Gastrocnemius medialis (tissue), 4 donors: ENCODE measurements at regions not wholly inside any gene's neighbourhood (a gene's known extent, or its start where the extent isn't known, plus 50 kb on each side); places are given as distances from the start of the nearest gene placed in this dataset.
"Not testable (repeated sequence)": the region's sequence is repeated elsewhere in the genome, so short reads cannot be mapped to it uniquely, and the experiment has no call there.

Source experiments
- ATAC-seq, 2 donors: fragments of 150-250 bp; one replicate each; pipeline ENCODE4 v1.9.1; 2016
- DNase-seq, 2 donors: peaks; one replicate each; pipeline ENCODE4 v3.0.0-alpha.2; 2019
- H3K27ac ChIP-seq, 4 donors: fragments of 200-600 bp; sonication (generic); 1 replicate in 1 of 4; 2 replicates in 3 of 4; pipeline ENCODE4 v1.5.1; 2016 to 2018; ENCODE audit warnings: mild to moderate bottlenecking in 2 of 4, moderate library complexity in 1 of 4
- H3K27me3 ChIP-seq, 3 donors: fragments of 200-600 bp; sonication (generic) in 2 of 3; 1 replicate in 1 of 3; 2 replicates in 2 of 3; pipeline versions ENCODE4 v1.5.1 to v1.6.0; 2016 to 2019; ENCODE audit warnings: mild to moderate bottlenecking in 1 of 3, moderate library complexity in 1 of 3
- H3K36me3 ChIP-seq, 2 donors: fragments of 200-600 bp; sonication (generic) in 1 of 2; one replicate each; pipeline ENCODE4 v1.5.1; 2017 to 2018
- H3K4me1 ChIP-seq, 2 donors: fragments of 200-600 bp; sonication (generic) in 1 of 2; one replicate each; pipeline ENCODE4 v1.5.1; 2016 to 2017; ENCODE audit warnings: mild to moderate bottlenecking in 2 of 2
- H3K4me3 ChIP-seq, 4 donors: fragments of 200-600 bp; sonication (generic) in 3 of 4; 1 replicate in 1 of 4; 2 replicates in 3 of 4; pipeline ENCODE4 v1.5.1; 2016 to 2019; ENCODE audit warnings: mild to moderate bottlenecking in 2 of 4
- H3K9me3 ChIP-seq, 3 donors: fragments of 200-600 bp; sonication (generic) in 2 of 3; 1 replicate in 1 of 3; 2 replicates in 2 of 3; pipeline ENCODE4 v1.5.1; 2016 to 2019
- CTCF ChIP-seq, 5 experiments: fragments of 450-650 bp in 3 of 5; fragments of 200-600 bp in 2 of 5; sonication (generic) in 2 of 5; IDR thresholded peaks in 4 of 5; conservative IDR thresholded peaks in 1 of 5; 1 replicate in 4 of 5; 2 replicates in 1 of 5; pipeline ENCODE4 v1.5.1; 2016 to 2019; ENCODE audit warnings: antibody characterized with exemption in 5 of 5, mild to moderate bottlenecking in 3 of 5, moderate library complexity in 3 of 5
- POLR2A ChIP-seq, 2 donors: fragments of 450-650 bp; IDR thresholded peaks; one replicate each; pipeline ENCODE4 v1.6.1; 2017; ENCODE audit warnings: antibody characterized with exemption in 2 of 2, mild to moderate bottlenecking in 2 of 2, moderate library complexity in 2 of 2
- in situ Hi-C, 4 donors: fragments of 200-750 bp; cut with MboI; loops; one replicate each; pipeline versions ENCODE4 v1.15.0 to v1.8.0; 2017; ENCODE audit warnings: low sequenced_read_pairs in 4 of 4
- intact Hi-C: fragments of 100-400 bp; cut with DNase I; formaldehyde crosslinking; loops from one replicate; pipeline ENCODE4 v1.15.1; 2023; ENCODE audit warnings: low total_unique reads

- no peak overlapping the region for H3K4me3 ChIP-seq
- DNase-seq (no peak), ATAC-seq (no peak)
- intact Hi-C loops (no loop called here), in situ Hi-C loops (no loop called here)
- no peaks in the 10 kb centered on the region for H3K36me3 ChIP-seq
- TF ChIP-seq POLR2A (IDR thresholded peaks at IDR 0.05): no peak
- TF ChIP-seq CTCF (IDR thresholded peaks at IDR 0.05 in 4 of 5, conservative IDR thresholded peaks at IDR 0.05 in 1 of 5): no peak
- H3K4me1 ChIP-seq: no peaks in the 10 kb centered on the region
- no peaks in the 10 kb centered on the region for H3K9me3 ChIP-seq
- H3K27me3 ChIP-seq: peaks cover 0 to under 1% (median 0%) of the 10 kb centered on the region in 3 donors
- H3K27ac ChIP-seq: no peak overlapping the region
These were observed 224.8 kb upstream of the KCNK2 start for GRCh38 chr1:214857716-214858115.

- intact Hi-C loops: no loop called here
- H3K4me3 ChIP-seq: no peak overlapping the region
- TF ChIP-seq CTCF (IDR thresholded peaks at IDR 0.05 in 4 of 5, conservative IDR thresholded peaks at IDR 0.05 in 1 of 5): no peak
- no peak for TF ChIP-seq POLR2A (IDR thresholded peaks at IDR 0.05)
- in situ Hi-C loops: no loop called here
- ATAC-seq (no peak), DNase-seq (no peak)
- H3K9me3 ChIP-seq: no peaks in the 10 kb centered on the region
- H3K4me1 ChIP-seq: no peaks in the 10 kb centered on the region
- H3K27me3 ChIP-seq: no peaks in the 10 kb centered on the region
- H3K27ac ChIP-seq: no peak overlapping the region
- no peaks in the 10 kb centered on the region for H3K36me3 ChIP-seq
These were observed 222.9 kb upstream of the KCNK2 start for GRCh38 chr1:214859647-214860046.

- Histone ChIP-seq H3K4me1 (no peaks in the 10 kb centered on the region), H3K9me3 (no peaks in the 10 kb centered on the region), H3K36me3 (no peaks in the 10 kb centered on the region), H3K4me3 (no peak overlapping the region), H3K27ac (no peak overlapping the region), H3K27me3 (no peaks in the 10 kb centered on the region)
- no peak for DNase-seq
- in situ Hi-C loops (no loop called here), intact Hi-C loops (no loop called here)
- ATAC-seq: no peak
- TF ChIP-seq POLR2A (IDR thresholded peaks at IDR 0.05) (no peak), CTCF (IDR thresholded peaks at IDR 0.05 in 4 of 5, conservative IDR thresholded peaks at IDR 0.05 in 1 of 5) (no peak)
These were observed 220.9 kb upstream of the KCNK2 start for GRCh38 chr1:214861615-214862014.

- in situ Hi-C loops (no loop called here), intact Hi-C loops (no loop called here)
- DNase-seq (no peak), ATAC-seq (no peak)
- TF ChIP-seq POLR2A (IDR thresholded peaks at IDR 0.05): no peak
- TF ChIP-seq CTCF (IDR thresholded peaks at IDR 0.05 in 4 of 5, conservative IDR thresholded peaks at IDR 0.05 in 1 of 5): no peak
- no peaks in the 10 kb centered on the region for H3K4me1 ChIP-seq
- no peaks in the 10 kb centered on the region for H3K9me3 ChIP-seq
- H3K36me3 ChIP-seq: no peaks in the 10 kb centered on the region
- H3K27me3 ChIP-seq: no peaks in the 10 kb centered on the region
- no peak overlapping the region for H3K4me3 ChIP-seq
- H3K27ac ChIP-seq: no peak overlapping the region
These were observed 220.1 kb upstream of the KCNK2 start for GRCh38 chr1:214862421-214862820.

GRCh38 chr1:214864896-214865688 is 217.4 kb upstream of the KCNK2 start:
- Histone ChIP-seq H3K9me3 (no peaks in the 10 kb centered on the region), H3K27me3 (no peaks in the 10 kb centered on the region), H3K36me3 (no peaks in the 10 kb centered on the region), H3K4me3 (no peak overlapping the region), H3K4me1 (no peaks in the 10 kb centered on the region), H3K27ac (no peak overlapping the region)
- in situ Hi-C loops: no loop called here
- ATAC-seq (no peak), DNase-seq (no peak)
- intact Hi-C loops: no loop called here
- TF ChIP-seq CTCF (IDR thresholded peaks at IDR 0.05 in 4 of 5, conservative IDR thresholded peaks at IDR 0.05 in 1 of 5): no peak
- no peak for TF ChIP-seq POLR2A (IDR thresholded peaks at IDR 0.05)

- DNase-seq, in situ Hi-C loops, H3K9me3 ChIP-seq, H3K4me3 ChIP-seq, H3K27ac ChIP-seq, H3K36me3 ChIP-seq, ATAC-seq, intact Hi-C loops, H3K4me1 ChIP-seq, H3K27me3 ChIP-seq: not testable (repeated sequence)
These were observed 212.1 kb upstream of the KCNK2 start for GRCh38 chr1:214870426-214870825.
